ENCODE measurements at regions not wholly inside any gene's neighbourhood (a gene's known extent, or its start where the extent isn't known, plus 50 kb on each side); places are given as distances from the start of the nearest gene placed in this dataset.
"Not testable (repeated sequence)": the region's sequence is repeated elsewhere in the genome, so short reads cannot be mapped to it uniquely, and the experiment has no call there.

GRCh38 chr2:37760471-37760870 is 89.0 kb upstream of the CDC42EP3 start:
- H3K27ac ChIP-seq, result no peak overlapping the region
- TF ChIP-seq POLR2A (IDR thresholded peaks at IDR 0.05), result no peak
- no peak for TF ChIP-seq CTCF (IDR thresholded peaks at IDR 0.05)
- no peak overlapping the region for H3K4me3 ChIP-seq
- H3K36me3 ChIP-seq, result no peaks in the 10 kb centered on the region
- no peaks in the 10 kb centered on the region for H3K27me3 ChIP-seq
- no peaks in the 10 kb centered on the region for H3K9me3 ChIP-seq
- DNase-seq, result no peak
- H3K4me1 ChIP-seq, result no peaks in the 10 kb centered on the region

GRCh38 chr2:37762281-37762680 is 90.8 kb upstream of the CDC42EP3 start:
- H3K27me3 ChIP-seq, H3K4me3 ChIP-seq, H3K36me3 ChIP-seq, DNase-seq, H3K9me3 ChIP-seq, H3K4me1 ChIP-seq, H3K27ac ChIP-seq: not testable (repeated sequence)

- no peak for DNase-seq
- H3K36me3 ChIP-seq, result no peaks in the 10 kb centered on the region
- no peak overlapping the region for H3K27ac ChIP-seq
- H3K4me1 ChIP-seq, result no peaks in the 10 kb centered on the region
- no peak for TF ChIP-seq POLR2A (IDR thresholded peaks at IDR 0.05)
- no peak for TF ChIP-seq CTCF (IDR thresholded peaks at IDR 0.05)
- no peaks in the 10 kb centered on the region for H3K27me3 ChIP-seq
- H3K4me3 ChIP-seq, result no peak overlapping the region
- no peaks in the 10 kb centered on the region for H3K9me3 ChIP-seq
Measured at GRCh38 chr2:37764739-37765138, 93.3 kb upstream of the CDC42EP3 start.

GRCh38 chr2:37766106-37766505 is 94.7 kb upstream of the CDC42EP3 start:
- no peak for DNase-seq
- no peaks in the 10 kb centered on the region for H3K4me1 ChIP-seq
- H3K36me3 ChIP-seq, result no peaks in the 10 kb centered on the region
- H3K27ac ChIP-seq, result no peak overlapping the region
- H3K9me3 ChIP-seq, result no peaks in the 10 kb centered on the region
- no peaks in the 10 kb centered on the region for H3K27me3 ChIP-seq
- no peak for TF ChIP-seq CTCF (IDR thresholded peaks at IDR 0.05)
- no peak for TF ChIP-seq POLR2A (IDR thresholded peaks at IDR 0.05)
- no peak overlapping the region for H3K4me3 ChIP-seq

- H3K36me3 ChIP-seq, result no peaks in the 10 kb centered on the region
- no peaks in the 10 kb centered on the region for H3K9me3 ChIP-seq
- peak overlapping the region in 1 of 4 donors; percentile 64 for H3K27ac ChIP-seq
- H3K4me1 ChIP-seq, result no peaks in the 10 kb centered on the region
- no peaks in the 10 kb centered on the region for H3K27me3 ChIP-seq
- no peak for DNase-seq
- H3K4me3 ChIP-seq, result no peak overlapping the region
- no peak for TF ChIP-seq CTCF (IDR thresholded peaks at IDR 0.05)
- no peak for TF ChIP-seq POLR2A (IDR thresholded peaks at IDR 0.05)
Measured at GRCh38 chr2:37767046-37767445, 95.6 kb upstream of the CDC42EP3 start.

- no peak overlapping the region for H3K4me3 ChIP-seq
- no peaks in the 10 kb centered on the region for H3K4me1 ChIP-seq
- DNase-seq, result no peak
- no peaks in the 10 kb centered on the region for H3K36me3 ChIP-seq
- no peaks in the 10 kb centered on the region for H3K27me3 ChIP-seq
- peak overlapping the region in 3 of 4 donors; percentile 38 to 64 (median 61) for H3K27ac ChIP-seq
- no peak for TF ChIP-seq POLR2A (IDR thresholded peaks at IDR 0.05)
- no peak for TF ChIP-seq CTCF (IDR thresholded peaks at IDR 0.05)
- no peaks in the 10 kb centered on the region for H3K9me3 ChIP-seq
Measured at GRCh38 chr2:37767959-37768925, 96.8 kb upstream of the CDC42EP3 start.
